ENCODE measurements at regions not wholly inside any gene's neighbourhood (a gene's known extent, or its start where the extent isn't known, plus 50 kb on each side); places are given as distances from the start of the nearest gene placed in this dataset.
"Not testable (repeated sequence)": the region's sequence is repeated elsewhere in the genome, so short reads cannot be mapped to it uniquely, and the experiment has no call there.

DNA sequence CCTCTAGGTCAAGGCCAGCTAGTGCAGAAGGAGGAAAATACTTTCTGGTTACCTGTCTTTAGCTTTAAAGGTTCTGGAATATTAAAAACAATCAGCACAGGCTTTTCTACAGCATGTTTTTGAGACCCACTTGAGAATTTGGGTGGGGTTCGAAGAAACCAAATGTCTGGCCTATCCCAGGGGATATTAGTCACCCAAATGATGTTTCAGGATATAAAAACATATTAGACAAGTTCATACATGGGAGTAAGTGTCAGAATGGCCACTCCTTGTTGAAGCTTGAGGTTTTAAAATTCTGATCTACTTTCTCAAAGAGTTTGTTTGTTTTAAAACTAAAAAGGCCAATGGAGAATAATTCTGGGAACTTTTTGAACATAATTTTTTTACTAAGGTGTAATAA, 158.6 kb upstream of the DLX2 start:
- DNase-seq: no peak

DNA sequence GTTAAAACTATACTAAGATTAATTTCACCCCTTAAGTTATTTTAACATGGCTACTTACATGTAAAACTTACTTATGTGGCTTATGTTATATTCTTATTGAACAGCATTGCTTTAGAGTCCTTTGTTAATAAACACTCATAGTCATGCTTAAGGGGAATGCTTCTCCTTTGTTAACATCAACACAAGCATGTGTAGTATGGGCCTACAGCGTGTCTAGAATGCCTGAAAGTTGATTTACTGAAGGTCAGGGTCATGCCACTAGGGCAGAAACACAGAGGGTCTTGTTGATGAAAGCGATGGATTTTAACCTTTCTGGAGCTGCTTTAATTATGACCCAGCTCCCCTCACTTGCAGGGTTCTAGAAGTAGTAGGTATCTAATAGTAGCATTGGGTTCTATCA, 159.8 kb upstream of the DLX2 start:
- DNase-seq: no peak

DNA sequence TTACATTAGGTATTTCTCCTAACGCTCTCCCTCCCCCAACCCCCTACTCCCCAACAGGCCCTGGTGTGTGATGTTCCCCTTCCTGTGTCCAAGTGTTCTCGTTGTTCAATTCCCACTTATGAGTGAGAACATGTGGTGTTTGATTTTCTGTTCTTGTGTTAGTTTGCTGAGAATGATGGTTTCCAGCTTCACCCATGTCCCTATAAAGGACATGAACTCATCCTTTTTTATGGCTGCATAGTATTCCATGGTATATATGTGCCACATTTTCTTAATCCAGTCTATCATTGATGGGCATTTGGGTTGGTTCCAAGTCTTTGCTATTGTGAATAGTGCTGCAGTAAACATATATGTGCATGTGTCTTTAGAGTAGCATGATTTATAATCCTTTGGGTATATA, 162.1 kb upstream of the DLX2 start:
- not testable (repeated sequence) for DNase-seq

DNA sequence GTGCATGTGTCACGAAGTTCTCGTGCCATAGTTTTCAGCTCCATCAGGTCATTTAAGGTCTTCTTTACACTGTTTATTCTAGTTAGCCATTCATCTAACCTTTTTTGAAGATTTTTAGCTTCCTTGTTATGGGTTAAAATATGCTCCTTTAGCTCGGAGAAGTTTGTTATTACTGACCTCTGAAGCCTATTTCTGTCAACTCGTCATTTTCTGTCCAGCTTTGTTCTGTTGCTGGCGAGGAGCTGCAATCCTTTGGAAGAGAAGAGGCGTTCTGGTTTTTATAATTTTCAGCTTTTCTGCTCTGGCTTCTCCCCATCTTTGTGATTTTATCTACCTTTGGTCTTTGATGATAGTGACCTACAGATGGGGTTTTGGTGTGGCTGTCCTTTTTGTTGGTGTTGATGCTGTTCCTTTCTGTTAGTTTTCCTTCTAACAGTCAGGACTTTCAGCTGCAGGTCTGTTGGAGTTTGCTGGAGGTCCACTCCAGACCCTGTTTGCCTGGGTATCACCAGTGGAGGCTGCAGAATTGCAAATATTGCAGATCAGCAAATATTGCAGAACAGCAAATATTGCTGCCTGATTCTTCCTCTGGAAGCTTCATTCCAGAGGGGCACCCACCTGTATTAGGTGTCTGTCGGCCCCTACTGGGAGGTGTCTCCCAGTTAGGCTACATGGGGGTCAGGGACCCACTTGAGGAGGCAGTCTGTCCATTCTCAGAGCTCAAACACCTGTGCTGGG, 157.7 kb upstream of the ITGA6 start:
- not testable (repeated sequence) for DNase-seq

DNA sequence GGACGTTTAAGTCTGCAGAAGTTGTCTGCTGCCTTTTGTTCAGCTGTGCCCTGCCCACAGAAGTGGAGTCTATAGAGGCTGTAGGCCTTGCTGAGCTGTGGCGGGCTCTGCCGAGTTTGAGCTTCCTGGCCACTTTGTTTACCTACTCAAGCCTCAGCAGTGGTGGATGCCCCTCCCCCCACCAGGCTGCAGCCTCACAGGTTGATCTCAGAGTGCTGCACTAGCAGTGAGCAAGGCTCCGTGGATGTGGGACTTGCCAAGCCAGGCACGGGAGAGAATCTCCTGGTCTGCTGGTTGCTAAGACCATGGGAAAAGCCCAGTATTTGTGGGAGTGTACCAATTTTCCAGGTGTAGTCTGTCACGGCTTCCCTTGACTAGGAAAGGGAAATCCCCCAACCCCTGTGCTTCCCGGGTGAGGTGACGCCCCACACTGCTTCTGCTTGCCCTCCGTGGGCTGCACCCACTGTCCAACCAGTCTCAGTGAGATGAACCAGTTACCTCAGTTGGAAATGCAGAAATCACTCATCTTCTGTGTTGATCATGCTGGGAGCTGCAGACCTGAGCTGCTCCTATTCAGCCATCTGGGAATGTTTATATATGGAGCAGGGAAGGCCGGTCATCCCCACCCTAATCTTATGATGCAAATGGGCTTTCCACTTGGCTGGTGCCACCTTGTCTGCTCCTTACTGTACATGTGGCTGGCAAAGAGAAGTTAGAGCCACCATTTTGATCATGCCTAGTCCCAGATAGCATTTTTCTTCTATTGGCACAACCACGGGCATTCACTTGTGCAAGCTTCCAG, 156.9 kb upstream of the ITGA6 start:
- DNase-seq: no peak

DNA sequence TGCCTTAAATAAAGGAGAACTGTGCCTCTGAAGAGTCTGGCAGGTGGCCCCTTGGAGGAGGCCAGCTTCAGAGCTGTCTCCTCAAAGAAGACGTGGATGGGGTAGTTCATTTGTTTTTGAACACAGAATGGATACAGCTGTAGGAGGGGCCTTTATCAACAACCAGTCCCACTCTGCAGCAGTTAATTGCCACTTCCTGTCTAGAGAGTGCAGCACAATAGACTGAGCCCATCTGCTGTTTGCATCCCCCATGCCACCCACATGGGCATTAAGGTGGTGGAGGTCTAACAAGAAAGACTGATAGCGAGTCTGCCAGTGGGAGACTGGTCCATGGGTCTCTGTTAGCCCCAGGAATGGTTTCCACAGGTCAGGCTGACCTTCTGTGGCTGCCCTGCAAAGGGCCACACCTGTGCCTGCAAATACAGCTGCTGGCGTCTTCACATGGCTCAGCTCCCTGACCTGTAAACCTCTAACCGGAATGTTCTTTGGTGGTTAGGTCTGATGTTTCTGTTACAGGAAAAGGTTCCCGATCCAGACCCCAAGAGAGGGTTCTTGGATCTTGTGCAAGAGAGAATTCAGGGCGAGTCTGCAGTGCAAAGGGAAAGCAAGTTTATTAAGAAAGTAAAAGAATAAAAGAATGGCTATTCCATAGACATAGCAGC, 153.3 kb upstream of the ITGA6 start:
- DNase-seq: no peak

DNA sequence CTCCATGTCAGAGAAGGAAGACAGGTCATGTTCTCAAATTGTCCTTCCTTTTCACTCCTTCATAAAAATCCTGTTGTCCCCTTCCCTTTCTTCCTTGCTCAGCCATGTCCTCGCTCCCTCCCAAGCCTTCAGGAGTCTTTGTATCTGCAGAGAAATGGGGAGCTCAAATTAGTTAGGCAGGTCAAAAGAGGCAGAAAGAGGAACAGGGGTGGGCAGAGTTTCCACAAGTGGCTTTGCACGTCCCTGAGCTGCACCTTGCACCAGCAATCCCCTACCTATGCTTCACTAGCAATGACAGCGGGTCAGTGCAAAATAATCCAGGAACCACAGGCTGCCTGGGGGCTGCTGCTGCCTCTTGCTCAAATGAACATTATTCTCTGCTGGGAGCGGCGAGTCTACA, 152.1 kb upstream of the ITGA6 start:
- DNase-seq: no peak

DNA sequence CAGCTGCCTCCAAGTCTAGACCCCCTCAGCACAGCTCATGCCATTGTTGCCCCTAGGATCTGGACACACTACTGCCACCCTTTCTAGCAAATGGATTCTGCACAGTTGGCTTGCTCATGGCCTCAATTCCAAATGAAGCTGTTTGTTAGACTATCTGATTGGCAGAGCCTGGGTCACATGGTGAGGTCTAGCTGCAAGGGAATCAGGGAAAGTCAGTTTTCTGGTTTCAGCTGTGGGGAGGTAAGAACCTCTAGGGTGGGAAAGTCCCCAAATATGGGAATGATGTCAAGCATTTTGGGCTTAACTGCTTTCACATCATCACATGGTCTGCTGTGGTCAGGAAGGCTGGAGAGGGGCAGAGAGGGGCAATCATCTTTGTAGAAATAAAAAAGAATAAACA, 150.4 kb upstream of the ITGA6 start:
- no peak for DNase-seq

DNA sequence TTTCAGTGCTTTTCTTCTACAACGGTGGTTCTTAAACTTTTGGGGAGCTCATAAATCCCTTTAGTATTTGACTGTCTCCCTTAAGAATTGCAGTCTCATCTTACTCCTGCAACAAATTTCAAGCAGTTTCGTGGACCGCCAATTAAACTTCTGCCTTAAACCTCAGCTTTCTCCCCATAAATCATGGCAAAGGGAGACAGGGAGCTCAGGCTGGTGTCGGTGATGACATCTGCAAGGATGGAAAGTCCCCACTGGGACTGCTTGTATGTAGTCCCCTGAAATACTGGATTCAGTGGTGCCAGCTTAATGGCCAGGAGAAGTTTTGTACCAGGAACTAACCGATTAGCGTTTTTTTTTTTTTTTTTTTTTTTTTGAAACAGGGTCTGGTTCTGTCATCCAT, 148.7 kb upstream of the ITGA6 start:
- DNase-seq: no peak

DNA sequence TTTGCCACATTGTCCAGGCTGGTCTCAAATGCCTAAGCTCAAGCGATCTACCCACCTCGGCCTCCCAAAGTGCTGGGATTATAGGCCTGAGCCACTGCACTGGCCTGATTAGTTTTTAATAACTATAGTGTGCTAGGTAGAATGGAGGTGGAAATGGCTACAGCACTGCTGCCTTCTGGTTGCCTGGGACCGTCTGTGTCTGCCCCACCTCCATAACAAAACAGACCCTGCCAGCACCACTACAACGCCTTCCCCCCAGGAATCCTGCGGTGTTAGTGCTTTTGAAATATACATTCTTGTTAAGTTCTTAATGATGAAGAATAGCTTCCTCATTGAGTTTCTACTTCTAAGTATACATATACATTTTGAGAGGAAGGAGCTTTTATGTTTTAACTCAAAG, 148.2 kb upstream of the ITGA6 start:
- no peak for DNase-seq

DNA sequence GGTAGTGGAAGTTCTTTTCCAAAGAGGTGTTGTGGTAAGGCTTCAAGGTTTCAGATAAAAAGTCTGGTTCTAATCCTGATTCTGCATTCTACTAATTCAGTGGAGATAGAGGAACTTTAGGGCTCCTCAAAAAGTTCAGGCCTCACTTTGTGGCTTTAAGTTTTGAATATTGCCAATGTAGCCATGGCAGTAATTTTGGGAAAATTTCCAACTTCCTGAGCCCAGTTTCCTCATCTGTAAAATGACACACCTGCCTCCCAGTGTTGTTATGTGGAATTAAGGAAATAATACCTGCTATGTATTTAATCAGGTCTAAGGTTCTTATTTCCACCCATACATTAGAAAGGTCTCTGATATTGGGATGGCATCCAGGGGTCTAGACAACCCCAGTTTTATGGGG, 147.6 kb upstream of the ITGA6 start:
- no peak for DNase-seq

DNA sequence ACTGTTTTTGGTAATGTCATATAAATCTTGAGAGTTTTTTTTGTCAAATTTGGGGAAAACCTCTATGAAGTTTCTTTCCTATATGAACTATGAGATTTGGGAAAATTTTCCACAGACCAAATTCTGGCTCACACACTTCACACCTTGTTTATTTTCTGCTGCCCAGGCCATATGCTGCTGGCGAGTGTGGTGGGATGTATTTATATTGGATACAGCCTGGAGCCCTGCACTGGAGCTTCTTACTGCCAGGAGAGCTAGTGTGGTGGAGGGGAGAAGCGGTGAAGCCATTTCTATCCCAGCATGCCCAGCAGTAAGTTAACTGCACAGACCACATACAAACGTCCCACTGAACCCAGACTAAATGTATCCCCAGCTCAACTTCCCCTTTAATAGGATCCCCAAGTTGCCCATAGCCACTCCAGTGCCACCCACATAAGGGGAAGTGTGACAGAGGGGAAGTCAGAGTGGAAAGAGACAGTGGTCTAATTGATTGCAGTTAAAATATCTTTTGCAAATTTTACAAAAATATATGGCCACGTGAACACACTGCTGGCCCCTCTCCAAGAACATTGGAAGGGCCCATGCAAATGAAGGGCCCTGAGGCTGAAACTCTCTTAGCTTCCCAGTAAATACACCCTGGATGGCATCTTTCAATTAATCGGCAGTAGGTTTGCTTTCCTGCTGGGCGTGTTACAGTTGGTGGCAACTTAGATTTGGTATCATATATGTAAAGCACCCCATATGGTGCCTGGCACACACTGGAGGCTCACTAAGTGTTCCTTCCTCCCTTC, 146.6 kb upstream of the ITGA6 start:
- DNase-seq: no peak

DNA sequence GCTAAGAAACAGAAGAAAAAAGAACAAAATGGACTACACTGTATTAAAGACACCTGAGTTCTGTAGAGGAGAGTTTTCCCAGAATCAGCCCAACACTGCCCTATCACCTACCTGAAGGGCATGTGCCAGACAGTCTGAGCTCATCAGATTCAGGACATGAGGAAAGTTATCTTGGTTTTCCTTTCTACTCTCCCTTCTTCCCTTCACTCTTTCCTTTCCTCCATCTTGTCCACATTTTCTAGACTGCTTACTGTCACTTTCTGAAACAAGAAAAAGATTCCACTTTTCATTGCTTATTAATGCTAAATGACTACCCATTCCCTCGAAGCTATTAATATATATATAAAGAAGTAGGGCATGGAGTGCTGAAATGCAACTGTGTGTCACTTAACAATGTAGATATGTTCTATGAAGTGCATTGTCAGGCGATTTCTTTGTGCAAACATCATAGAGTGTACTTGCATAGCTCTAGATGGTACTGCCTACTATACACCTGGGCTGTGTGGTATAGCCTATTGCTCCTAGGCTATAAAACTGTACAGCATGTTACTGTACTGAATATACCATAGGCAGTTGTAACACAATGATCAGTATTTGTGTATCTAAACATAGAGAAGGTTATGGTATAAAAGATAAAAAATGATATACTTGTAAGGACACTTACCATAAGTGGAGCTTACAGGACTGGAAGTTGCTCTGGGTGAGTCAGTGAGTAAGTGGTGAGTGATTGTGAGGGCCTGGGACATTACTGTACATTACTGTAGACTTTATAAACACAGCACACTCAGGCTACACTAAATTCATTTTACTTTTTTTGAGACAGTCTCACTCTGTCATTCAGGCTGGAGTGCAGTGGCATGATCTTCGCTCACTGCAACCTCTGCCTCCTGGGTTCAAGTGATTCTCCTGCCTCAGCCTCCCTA, 145.5 kb upstream of the ITGA6 start:
- no peak for DNase-seq

DNA sequence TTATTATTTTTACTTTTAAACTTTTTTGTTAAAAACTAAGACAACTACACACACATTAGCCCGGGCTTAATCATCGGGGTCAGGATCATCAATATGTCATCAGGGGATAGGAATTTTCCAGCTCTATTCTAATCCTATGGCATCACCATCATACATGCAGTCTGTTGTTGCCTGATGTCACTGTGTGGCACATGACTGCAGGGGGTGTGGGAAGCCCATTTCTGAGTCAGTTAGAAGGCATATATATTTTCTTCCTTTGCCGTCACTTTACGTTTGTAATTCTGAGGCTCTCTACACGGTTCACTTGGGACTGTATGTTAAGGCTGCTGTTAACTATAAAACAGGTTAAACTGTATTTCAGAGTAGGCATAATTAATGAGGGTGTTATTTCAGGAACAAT, 144.4 kb upstream of the ITGA6 start:
- DNase-seq: peak; percentile 28

DNA sequence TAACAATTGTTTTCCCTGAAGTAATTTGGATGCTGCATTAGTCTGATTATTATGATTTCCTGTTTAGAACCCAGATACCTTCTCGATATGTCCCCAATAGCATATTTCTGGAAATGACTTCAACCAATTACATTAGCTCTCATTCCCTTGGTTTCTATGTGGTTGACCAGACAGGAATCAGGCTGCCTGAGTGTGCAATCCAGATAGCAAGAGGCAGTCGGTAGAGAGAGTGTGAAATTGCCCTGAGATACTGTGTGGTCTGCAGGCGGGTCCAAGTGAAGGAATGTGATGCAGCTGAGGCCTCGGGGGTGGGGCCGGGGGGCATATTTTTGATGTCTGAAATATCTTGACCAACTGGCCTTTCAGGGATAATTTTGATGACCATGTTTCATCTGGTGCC, 143.9 kb upstream of the ITGA6 start:
- DNase-seq: no peak

DNA sequence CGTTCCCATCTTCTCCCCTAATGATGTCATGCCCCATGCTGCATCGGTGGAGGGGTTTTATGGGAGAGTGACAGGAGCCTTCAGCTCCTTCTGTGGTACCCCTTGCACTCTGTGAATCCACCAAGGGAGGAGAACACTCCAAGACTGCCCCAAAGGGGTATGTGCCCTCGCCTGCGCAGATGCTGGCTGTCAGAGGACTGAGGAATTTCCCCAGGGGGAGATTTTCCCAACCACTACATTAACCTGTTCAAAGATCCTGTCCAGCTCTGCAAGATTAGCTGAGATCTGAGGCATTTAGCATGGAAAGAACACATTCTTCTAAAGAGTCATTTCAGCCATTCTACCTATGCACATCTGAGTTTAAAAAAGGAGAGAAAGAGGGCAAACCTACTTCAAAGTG, 143.2 kb upstream of the ITGA6 start:
- no peak for DNase-seq

DNA sequence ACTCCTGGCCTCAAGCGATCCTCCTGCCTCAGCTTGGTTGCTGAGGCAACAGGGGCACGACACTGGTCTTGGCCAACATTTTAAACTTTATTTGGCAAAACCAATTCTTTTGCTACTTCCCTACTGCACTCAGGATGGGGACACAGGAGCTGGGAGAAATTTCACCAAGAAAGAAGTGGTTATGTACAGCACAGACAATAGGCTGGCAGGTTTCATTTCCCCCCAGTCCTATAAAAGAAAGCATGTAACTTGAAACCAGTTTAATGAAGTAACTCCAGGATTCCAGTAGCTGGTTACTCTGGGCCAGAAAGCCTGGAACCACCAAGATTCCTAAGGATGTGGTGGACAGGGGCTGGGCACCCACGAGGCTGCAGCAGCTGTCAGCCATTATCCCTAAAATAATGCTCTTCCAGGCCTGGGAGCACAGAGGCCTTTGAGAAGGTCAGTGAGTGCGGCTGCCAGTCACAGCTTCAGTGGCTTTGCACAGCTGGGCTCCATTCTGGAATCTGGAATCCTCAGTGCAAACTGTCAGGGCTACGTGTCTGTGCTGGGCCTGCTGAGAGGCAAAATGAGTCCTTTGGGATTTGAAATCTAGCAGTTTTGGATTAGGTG, 142.3 kb upstream of the ITGA6 start:
- DNase-seq: no peak

DNA sequence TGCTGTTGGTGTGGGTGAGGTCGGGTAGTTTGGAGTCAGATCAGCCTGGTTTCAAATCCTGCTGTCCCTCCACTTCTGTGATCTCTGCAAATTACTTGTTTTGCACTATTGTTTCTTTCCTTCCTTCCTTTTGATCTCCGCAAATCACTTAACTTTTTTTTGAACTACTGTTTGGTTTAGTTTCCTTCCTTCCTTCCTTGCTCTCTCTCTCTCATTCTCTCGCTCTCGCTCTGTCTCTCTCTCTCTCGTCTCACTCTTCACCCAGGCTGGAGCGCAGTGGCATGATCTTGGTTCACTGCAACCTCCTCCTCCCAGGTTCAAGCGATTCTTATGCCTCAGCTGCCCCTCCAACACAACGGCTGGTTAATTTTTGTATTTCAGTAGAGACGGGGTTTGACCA, 141.6 kb upstream of the ITGA6 start:
- no peak for DNase-seq

DNA sequence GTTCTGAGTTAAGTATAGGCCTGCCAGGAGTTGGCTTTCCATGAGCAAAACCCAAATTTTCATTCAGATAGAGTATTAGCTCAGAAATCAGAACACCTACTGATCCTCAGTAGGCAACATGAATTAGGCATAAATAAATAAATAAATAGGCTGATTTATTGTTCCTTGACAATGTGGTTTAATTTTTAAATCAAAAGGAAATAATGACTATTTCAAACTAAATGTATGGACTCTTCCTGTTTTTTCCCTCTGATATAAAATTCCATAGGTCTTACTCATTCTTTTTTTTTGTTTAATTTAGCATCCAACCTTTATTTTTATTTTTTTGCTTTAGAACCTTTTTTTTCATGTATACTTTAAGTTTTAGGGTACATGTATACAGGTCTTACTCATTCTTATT, 140.2 kb upstream of the ITGA6 start:
- DNase-seq: no peak

DNA sequence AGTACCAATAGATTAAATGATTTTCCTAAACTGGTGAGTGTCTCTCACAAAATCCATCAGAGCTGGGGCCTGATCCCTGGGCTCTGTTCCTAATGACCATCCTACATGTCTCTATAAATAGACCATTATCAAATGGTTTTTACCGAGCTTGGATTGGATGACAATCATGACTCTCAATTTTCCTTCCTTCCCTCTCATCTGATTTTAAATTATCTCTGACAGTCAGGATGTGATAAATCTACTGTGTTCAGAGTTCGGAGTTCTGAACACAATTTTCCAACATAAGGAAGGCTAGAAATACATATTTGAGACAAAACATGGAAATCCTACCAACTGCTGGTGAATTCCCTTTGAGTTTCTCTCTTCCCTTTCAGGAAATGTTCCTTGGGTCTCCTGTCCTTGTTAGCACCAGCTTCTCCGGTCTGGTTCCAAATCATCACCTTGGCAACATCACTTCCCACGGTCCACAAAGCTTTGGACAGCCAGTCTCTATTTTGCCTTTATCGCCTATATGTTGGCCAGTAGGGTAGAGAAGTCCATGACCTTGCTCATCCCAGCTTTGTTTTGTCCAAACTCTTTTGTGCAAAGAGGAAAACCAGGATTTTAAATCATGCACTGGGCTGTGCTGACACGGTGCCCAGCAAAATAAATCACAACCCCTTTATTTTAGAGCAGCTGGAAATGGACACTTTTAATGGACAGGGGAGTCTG, 139.6 kb upstream of the ITGA6 start:
- no peak for DNase-seq

Measured in skin of body (tissue), 1 donor.